C4-2B (cell line): ENCODE measurements at regions not wholly inside any gene's neighbourhood (a gene's known extent, or its start where the extent isn't known, plus 50 kb on each side); places are given as distances from the start of the nearest gene placed in this dataset.

ENCODE experiments used
- ZFX ChIP-seq: fragments of 450-650 bp; IDR thresholded peaks from 2 replicates; pipeline ENCODE4 v1.6.1; 2017
- TF ChIP-seq, protein P1 (sequence below): fragments of 450-650 bp; conservative IDR thresholded peaks from 2 replicates; pipeline ENCODE4 v1.5.1; 2017; ENCODE audit warnings: mild to moderate bottlenecking

DNA sequence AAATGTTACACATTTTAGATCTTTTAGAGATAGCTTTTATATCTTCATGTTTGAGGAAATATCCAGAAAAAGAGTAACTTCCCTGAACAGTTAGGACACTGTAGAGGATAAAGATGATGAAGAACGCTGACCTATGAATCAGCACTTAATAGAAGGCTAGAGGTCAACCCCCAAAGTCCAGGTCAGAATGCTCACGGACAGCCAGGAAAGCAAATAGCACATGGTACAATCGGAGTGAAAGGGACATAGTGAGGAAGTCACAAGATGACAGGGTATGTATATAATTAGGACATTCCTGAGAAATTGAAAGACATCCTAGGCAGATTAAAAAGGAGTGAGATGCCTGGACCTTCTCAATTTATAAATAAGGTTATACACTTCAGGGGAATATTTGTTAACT is 55.1 kb upstream of the CNTNAP4 start:
- TF ChIP-seq, protein P1, sequence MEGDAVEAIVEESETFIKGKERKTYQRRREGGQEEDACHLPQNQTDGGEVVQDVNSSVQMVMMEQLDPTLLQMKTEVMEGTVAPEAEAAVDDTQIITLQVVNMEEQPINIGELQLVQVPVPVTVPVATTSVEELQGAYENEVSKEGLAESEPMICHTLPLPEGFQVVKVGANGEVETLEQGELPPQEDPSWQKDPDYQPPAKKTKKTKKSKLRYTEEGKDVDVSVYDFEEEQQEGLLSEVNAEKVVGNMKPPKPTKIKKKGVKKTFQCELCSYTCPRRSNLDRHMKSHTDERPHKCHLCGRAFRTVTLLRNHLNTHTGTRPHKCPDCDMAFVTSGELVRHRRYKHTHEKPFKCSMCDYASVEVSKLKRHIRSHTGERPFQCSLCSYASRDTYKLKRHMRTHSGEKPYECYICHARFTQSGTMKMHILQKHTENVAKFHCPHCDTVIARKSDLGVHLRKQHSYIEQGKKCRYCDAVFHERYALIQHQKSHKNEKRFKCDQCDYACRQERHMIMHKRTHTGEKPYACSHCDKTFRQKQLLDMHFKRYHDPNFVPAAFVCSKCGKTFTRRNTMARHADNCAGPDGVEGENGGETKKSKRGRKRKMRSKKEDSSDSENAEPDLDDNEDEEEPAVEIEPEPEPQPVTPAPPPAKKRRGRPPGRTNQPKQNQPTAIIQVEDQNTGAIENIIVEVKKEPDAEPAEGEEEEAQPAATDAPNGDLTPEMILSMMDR = no peak
- no peak for TF ChIP-seq ZFX
